ENCODE measurements at regions not wholly inside any gene's neighbourhood (a gene's known extent, or its start where the extent isn't known, plus 50 kb on each side); places are given as distances from the start of the nearest gene placed in this dataset.

- TF ChIP-seq CTCF (IDR thresholded peaks at IDR 0.05) (no peak), POLR2A (IDR thresholded peaks at IDR 0.05) (no peak)
These were observed 246.3 kb upstream of the VWC2 start for GRCh38 chr7:49527182-49527581.
